ENCODE measurements at regions not wholly inside any gene's neighbourhood (a gene's known extent, or its start where the extent isn't known, plus 50 kb on each side); places are given as distances from the start of the nearest gene placed in this dataset.

DNA sequence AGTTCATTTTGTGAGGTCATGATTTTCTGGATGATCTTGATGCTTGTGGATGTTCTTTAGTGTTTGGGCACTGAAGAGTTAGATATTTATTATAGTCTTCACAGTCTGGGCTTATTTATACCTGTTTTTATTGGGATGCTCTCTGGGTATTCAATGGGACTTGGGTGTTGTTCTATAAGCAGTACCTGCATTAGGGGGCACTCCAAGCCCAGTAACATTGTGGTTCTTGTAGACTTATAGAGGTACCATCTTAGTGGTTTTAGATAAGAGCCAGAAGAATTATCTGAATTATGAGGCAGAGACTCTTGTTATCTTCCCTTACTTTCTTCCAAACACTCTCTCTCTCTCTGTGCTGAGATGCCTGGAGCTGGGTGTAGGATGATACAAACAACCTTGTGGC is 470.0 kb downstream of the PIK3C3 start:
- no peaks in the 10 kb centered on the region for H3K27me3 ChIP-seq
- H3K4me1 ChIP-seq, result no peaks in the 10 kb centered on the region
- TF ChIP-seq, protein P1, sequence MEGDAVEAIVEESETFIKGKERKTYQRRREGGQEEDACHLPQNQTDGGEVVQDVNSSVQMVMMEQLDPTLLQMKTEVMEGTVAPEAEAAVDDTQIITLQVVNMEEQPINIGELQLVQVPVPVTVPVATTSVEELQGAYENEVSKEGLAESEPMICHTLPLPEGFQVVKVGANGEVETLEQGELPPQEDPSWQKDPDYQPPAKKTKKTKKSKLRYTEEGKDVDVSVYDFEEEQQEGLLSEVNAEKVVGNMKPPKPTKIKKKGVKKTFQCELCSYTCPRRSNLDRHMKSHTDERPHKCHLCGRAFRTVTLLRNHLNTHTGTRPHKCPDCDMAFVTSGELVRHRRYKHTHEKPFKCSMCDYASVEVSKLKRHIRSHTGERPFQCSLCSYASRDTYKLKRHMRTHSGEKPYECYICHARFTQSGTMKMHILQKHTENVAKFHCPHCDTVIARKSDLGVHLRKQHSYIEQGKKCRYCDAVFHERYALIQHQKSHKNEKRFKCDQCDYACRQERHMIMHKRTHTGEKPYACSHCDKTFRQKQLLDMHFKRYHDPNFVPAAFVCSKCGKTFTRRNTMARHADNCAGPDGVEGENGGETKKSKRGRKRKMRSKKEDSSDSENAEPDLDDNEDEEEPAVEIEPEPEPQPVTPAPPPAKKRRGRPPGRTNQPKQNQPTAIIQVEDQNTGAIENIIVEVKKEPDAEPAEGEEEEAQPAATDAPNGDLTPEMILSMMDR (IDR thresholded peaks at IDR 0.05), result no peak
- H3K27ac ChIP-seq, result no peak overlapping the region
- no peak for ATAC-seq
- no peaks in the 10 kb centered on the region for H3K9me3 ChIP-seq
- no peaks in the 10 kb centered on the region for H3K36me3 ChIP-seq
- H3K4me3 ChIP-seq, result no peak overlapping the region
- intact Hi-C loops (cut with DNase I), result no loop called here
- no peak for DNase-seq

DNA sequence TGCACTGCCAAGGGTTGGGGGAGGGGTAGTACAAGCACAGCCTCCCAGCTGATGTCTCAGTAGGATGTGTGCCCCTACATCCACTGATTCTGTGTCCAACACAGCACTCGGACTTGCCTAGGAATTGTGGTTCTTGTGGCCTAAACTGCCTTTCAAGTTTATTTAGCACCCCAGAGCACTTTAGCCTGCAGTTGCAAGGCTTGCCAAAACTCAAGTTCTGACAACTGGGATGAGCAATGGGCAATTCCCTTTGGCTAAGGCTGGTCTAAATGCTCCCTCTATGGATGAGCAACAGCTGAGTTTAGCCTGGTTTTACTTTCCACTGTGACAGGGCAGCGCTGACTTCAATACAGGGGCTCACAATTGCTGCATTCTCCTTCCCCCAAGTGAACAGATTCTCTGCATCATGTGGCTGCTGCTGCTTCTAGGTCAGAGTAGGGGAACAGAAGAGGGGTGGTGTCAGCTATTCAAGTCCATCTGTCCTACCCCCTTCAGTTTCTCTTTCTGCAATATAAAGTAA is 471.5 kb downstream of the PIK3C3 start:
- Histone ChIP-seq H3K9me3 (no peaks in the 10 kb centered on the region), H3K4me3 (no peak overlapping the region), H3K36me3 (no peaks in the 10 kb centered on the region), H3K27ac (no peak overlapping the region), H3K4me1 (no peaks in the 10 kb centered on the region), H3K27me3 (no peaks in the 10 kb centered on the region)
- ATAC-seq, result no peak
- TF ChIP-seq, protein P1 (IDR thresholded peaks at IDR 0.05), result no peak
- no peak for DNase-seq
- WGBS, 2 donors, result 67 to 77% methylated on average over 2 of the region's 2 CpGs
- intact Hi-C loops (cut with DNase I), result no loop called here

DNA sequence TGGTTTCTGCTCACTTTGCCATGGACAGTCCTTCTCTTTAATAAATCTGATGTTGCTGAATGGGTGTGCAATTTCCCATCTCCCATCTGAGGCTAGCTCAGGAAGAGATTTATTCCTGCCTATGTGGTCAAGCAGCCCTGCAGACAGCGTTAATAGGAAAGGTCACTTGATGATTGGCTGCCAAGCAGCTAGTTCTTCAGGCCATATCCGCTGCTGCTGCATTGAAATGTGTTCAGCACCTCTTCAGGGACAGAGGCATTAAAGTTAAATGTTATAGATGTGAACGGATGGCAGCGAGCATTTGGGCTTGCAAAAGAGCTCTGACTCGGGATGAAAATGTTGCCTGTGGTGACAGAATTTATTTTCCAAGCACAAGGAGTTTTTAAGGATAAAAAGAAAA is 474.2 kb downstream of the PIK3C3 start:
- no peaks in the 10 kb centered on the region for H3K27me3 ChIP-seq
- no peak for ATAC-seq
- no peaks in the 10 kb centered on the region for H3K4me1 ChIP-seq
- no peaks in the 10 kb centered on the region for H3K9me3 ChIP-seq
- WGBS, 2 donors, result 36 to 48% methylated on average over 5 of the region's 5 CpGs
- no peak for DNase-seq
- H3K27ac ChIP-seq, result no peak overlapping the region
- H3K36me3 ChIP-seq, result no peaks in the 10 kb centered on the region
- no peak overlapping the region for H3K4me3 ChIP-seq
- TF ChIP-seq, protein P1 (IDR thresholded peaks at IDR 0.05), result no peak
- intact Hi-C loops (cut with DNase I), result no loop called here

DNA sequence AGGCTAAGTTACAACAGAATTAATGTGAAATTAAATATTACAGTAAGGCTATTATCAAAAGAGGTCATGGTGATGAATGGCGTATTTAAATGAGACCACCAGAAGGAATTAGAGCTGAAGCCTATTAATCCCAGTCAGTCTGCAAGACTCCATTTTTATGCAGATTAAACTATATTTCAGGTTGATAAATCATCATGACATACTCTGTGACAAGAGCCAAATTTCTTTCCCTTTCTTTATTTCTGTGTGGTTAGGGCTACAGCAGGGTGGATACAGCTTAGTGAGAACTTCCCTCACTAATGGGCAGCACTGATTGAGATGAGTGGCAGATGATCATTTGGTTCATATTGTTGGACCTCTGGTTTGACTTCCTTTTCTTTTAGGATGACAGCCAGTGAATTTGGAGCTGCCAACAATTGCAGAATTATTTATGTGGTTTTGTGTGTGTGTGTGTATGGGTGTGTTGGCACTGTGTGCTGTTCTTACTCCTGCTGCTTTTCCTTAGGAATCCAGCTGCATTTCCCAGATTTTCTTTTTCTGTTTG is 481.3 kb downstream of the PIK3C3 start:
- ATAC-seq, result no peak
- intact Hi-C loops (cut with DNase I), result no loop called here
- Histone ChIP-seq H3K4me3 (no peak overlapping the region), H3K27me3 (no peaks in the 10 kb centered on the region), H3K4me1 (peaks cover 0 to 7% (median 0%) of the 10 kb centered on the region in 9 donors), H3K9me3 (no peaks in the 10 kb centered on the region), H3K36me3 (no peaks in the 10 kb centered on the region), H3K27ac (no peak overlapping the region)
- TF ChIP-seq, protein P1 (IDR thresholded peaks at IDR 0.05), result no peak
- 95 to 100% methylated on average over 1 of the region's 1 CpG for WGBS, 2 donors
- no peak for DNase-seq

Data from heart right ventricle (tissue), 16 donors.